ENCODE measurements at regions not wholly inside any gene's neighbourhood (a gene's known extent, or its start where the extent isn't known, plus 50 kb on each side); places are given as distances from the start of the nearest gene placed in this dataset.

GRCh38 chr10:28924717-28925116, 247.4 kb downstream of the BAMBI start:
- TF ChIP-seq CTCF (IDR thresholded peaks at IDR 0.05; ENCODE audit: low read depth, low read length, poor library complexity, severe bottlenecking) (no peak), EZH2phosphoT487 (IDR thresholded peaks at IDR 0.05; ENCODE audit: borderline replicate concordance, low read length) (no peak)

Measured in DOHH2 (cell line).